Smooth muscle cell (in vitro differentiated cells): ENCODE measurements at regions not wholly inside any gene's neighbourhood (a gene's known extent, or its start where the extent isn't known, plus 50 kb on each side); places are given as distances from the start of the nearest gene placed in this dataset.

Experiments used
- DNase-seq: peaks from one replicate; lab custom pipeline; 2025; ENCODE audit not compliant: unreplicated experiment; lab: John Stamatoyannopoulos, UW
- H2AFZ ChIP-seq: fragments of 200-600 bp; sonication (generic); 2 replicates; pipeline ENCODE4 v1.6.0; 2016; ENCODE audit warnings: antibody characterized with exemption, low read depth, mild to moderate bottlenecking
- H3F3A ChIP-seq: fragments of 200-600 bp; sonication (generic); 2 replicates; pipeline ENCODE4 v1.6.0; 2017; ENCODE audit warnings: antibody characterized with exemption, low read depth
- H3K27ac ChIP-seq: fragments of 200-600 bp; sonication (generic); 2 replicates; pipeline ENCODE4 v1.5.1; 2016; ENCODE audit warnings: low read depth, mild to moderate bottlenecking
- H3K27me3 ChIP-seq: fragments of 200-600 bp; sonication (generic); 2 replicates; pipeline ENCODE4 v1.6.1; 2016; ENCODE audit warnings: low read depth, mild to moderate bottlenecking
- H3K36me3 ChIP-seq: fragments of 200-600 bp; sonication (generic); 2 replicates; pipeline ENCODE4 v1.5.1; 2016; ENCODE audit warnings: low read depth
- H3K4me1 ChIP-seq: fragments of 200-600 bp; sonication (generic); 2 replicates; pipeline ENCODE4 v1.5.1; 2016; ENCODE audit warnings: low read depth
- H3K4me2 ChIP-seq: fragments of 200-600 bp; sonication (generic); 2 replicates; pipeline ENCODE4 v1.6.0; 2016; ENCODE audit warnings: mild to moderate bottlenecking
- H3K4me3 ChIP-seq: fragments of 200-600 bp; sonication (generic); 2 replicates; pipeline ENCODE4 v1.5.1; 2016; ENCODE audit warnings: mild to moderate bottlenecking
- H3K79me2 ChIP-seq: fragments of 200-600 bp; sonication (generic); 2 replicates; pipeline ENCODE4 v1.6.0; 2016; ENCODE audit warnings: low read depth, mild to moderate bottlenecking
- H3K9ac ChIP-seq: fragments of 200-600 bp; sonication (generic); 2 replicates; pipeline ENCODE4 v1.6.0; 2016; ENCODE audit warnings: low read depth
- H3K9me3 ChIP-seq: fragments of 200-600 bp; sonication (generic); replicated peaks from 2 replicates; pipeline ENCODE4 v1.5.1; 2016; ENCODE audit warnings: low read depth
- H4K20me1 ChIP-seq: fragments of 200-600 bp; sonication (generic); 2 replicates; pipeline ENCODE4 v1.6.0; 2016; ENCODE audit warnings: low read depth
- WGBS: methylation state at CpG from one replicate; pipeline ENCODE4 v1.1.7; 2016; ENCODE audit warnings: low lambda C conversion rate; 5-methylcytosine and 5-hydroxymethylcytosine counted together
- TF ChIP-seq, protein P1 (sequence below): fragments of 200-600 bp; sonication (generic); IDR thresholded peaks from 2 replicates; pipeline ENCODE4 v1.5.1; 2017; ENCODE audit warnings: borderline replicate concordance, mild to moderate bottlenecking, antibody characterized with exemption; ENCODE audit not compliant: insufficient read depth, poor library complexity, severe bottlenecking

GRCh38 chr6:11486959-11487358 lies 50.6 kb upstream of the TMEM170B start:
- no peak for DNase-seq
- TF ChIP-seq, protein P1, sequence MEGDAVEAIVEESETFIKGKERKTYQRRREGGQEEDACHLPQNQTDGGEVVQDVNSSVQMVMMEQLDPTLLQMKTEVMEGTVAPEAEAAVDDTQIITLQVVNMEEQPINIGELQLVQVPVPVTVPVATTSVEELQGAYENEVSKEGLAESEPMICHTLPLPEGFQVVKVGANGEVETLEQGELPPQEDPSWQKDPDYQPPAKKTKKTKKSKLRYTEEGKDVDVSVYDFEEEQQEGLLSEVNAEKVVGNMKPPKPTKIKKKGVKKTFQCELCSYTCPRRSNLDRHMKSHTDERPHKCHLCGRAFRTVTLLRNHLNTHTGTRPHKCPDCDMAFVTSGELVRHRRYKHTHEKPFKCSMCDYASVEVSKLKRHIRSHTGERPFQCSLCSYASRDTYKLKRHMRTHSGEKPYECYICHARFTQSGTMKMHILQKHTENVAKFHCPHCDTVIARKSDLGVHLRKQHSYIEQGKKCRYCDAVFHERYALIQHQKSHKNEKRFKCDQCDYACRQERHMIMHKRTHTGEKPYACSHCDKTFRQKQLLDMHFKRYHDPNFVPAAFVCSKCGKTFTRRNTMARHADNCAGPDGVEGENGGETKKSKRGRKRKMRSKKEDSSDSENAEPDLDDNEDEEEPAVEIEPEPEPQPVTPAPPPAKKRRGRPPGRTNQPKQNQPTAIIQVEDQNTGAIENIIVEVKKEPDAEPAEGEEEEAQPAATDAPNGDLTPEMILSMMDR, result no peak
- H3K9ac ChIP-seq, result peak overlapping the region; percentile 19
- H3K9me3 ChIP-seq, result no peaks in the 10 kb centered on the region
- H3K4me3 ChIP-seq, result no peak overlapping the region
- 42% methylated on average over 2 of the region's 2 CpGs for WGBS
- no peak overlapping the region for H3K4me2 ChIP-seq
- H3K79me2 ChIP-seq, result no peaks in the 10 kb centered on the region
- H3K27me3 ChIP-seq, result no peaks in the 10 kb centered on the region
- no peaks in the 10 kb centered on the region for H3K36me3 ChIP-seq
- H4K20me1 ChIP-seq, result no peaks in the 10 kb centered on the region
- H2AFZ ChIP-seq, result no peak overlapping the region
- H3K4me1 ChIP-seq, result peaks cover 25% of the 10 kb centered on the region
- peak overlapping the region; percentile 85 for H3K27ac ChIP-seq
- H3F3A ChIP-seq, result peaks cover 13% of the 10 kb centered on the region

GRCh38 chr6:11486486-11486885 lies 51.1 kb upstream of the TMEM170B start:
- Histone ChIP-seq H4K20me1 (no peaks in the 10 kb centered on the region), H3K36me3 (no peaks in the 10 kb centered on the region), H3K79me2 (no peaks in the 10 kb centered on the region), H3K9ac (peak overlapping the region; percentile 19), H3K4me3 (no peak overlapping the region), H3K4me1 (peaks cover 25% of the 10 kb centered on the region), H2AFZ (no peak overlapping the region), H3K27me3 (no peaks in the 10 kb centered on the region), H3F3A (peaks cover 9% of the 10 kb centered on the region), H3K4me2 (peak overlapping the region; percentile 58), H3K27ac (peak overlapping the region; percentile 85), H3K9me3 (no peaks in the 10 kb centered on the region)
- 63% methylated on average over 7 of the region's 7 CpGs for WGBS
- DNase-seq, result no peak
- TF ChIP-seq, protein P1, result no peak

- Histone ChIP-seq H3K36me3 (no peaks in the 10 kb centered on the region), H4K20me1 (no peaks in the 10 kb centered on the region), H3F3A (peaks cover 9% of the 10 kb centered on the region), H3K27me3 (no peaks in the 10 kb centered on the region), H3K27ac (peak overlapping the region; percentile 85), H2AFZ (no peak overlapping the region), H3K9ac (peak overlapping the region; percentile 19), H3K9me3 (no peaks in the 10 kb centered on the region), H3K79me2 (no peaks in the 10 kb centered on the region), H3K4me1 (peaks cover 25% of the 10 kb centered on the region), H3K4me2 (peak overlapping the region; percentile 58), H3K4me3 (no peak overlapping the region)
- TF ChIP-seq, protein P1, result no peak
- DNase-seq, result no peak
- WGBS, result 46% methylated on average over 2 of the region's 2 CpGs
These were observed 51.5 kb upstream of the TMEM170B start for GRCh38 chr6:11486051-11486450.

GRCh38 chr6:11485271-11485670 lies 52.3 kb upstream of the TMEM170B start:
- no peak for DNase-seq
- no peak overlapping the region for H3K9ac ChIP-seq
- H2AFZ ChIP-seq, result no peak overlapping the region
- H3K4me2 ChIP-seq, result peak overlapping the region; percentile 58
- no peaks in the 10 kb centered on the region for H3K36me3 ChIP-seq
- peaks cover 9% of the 10 kb centered on the region for H3F3A ChIP-seq
- WGBS, result 70% methylated on average over 4 of the region's 4 CpGs
- H3K27me3 ChIP-seq, result no peaks in the 10 kb centered on the region
- no peaks in the 10 kb centered on the region for H3K9me3 ChIP-seq
- H3K4me1 ChIP-seq, result peaks cover 25% of the 10 kb centered on the region
- H3K4me3 ChIP-seq, result no peak overlapping the region
- TF ChIP-seq, protein P1, result no peak
- no peaks in the 10 kb centered on the region for H3K79me2 ChIP-seq
- peak overlapping the region; percentile 85 for H3K27ac ChIP-seq
- H4K20me1 ChIP-seq, result no peaks in the 10 kb centered on the region
